IMR-90 (cell line): ENCODE measurements at regions not wholly inside any gene's neighbourhood (a gene's known extent, or its start where the extent isn't known, plus 50 kb on each side); places are given as distances from the start of the nearest gene placed in this dataset.

Source experiments
- CHD1 ChIP-seq: IDR thresholded peaks from 2 replicates; pipeline ENCODE4 v1.6.1; 2012; ENCODE audit warnings: low read depth, low read length, improper control_type of control experiment
- CTCF ChIP-seq: conservative IDR thresholded peaks from 2 replicates; pipeline ENCODE4 v1.5.1; 2012; ENCODE audit warnings: mild to moderate bottlenecking, low read depth, low read length, improper control_type of control experiment
- ELK1 ChIP-seq: fragments of 150-350 bp; IDR thresholded peaks from 2 replicates; pipeline ENCODE4 v1.6.1; 2016; ENCODE audit warnings: low read depth, mild to moderate bottlenecking, low read length, moderate library complexity, borderline replicate concordance
- MAFK ChIP-seq: IDR thresholded peaks from 2 replicates; pipeline ENCODE4 v1.6.1; 2012; ENCODE audit warnings: low read depth, low read length, improper control_type of control experiment
- MXI1 ChIP-seq: IDR thresholded peaks from 2 replicates; pipeline ENCODE4 v1.6.1; 2012; ENCODE audit warnings: low read depth, mild to moderate bottlenecking, low read length, moderate library complexity, borderline replicate concordance
- POLR2A ChIP-seq: IDR thresholded peaks from 2 replicates; pipeline ENCODE4 v1.6.1; 2012; ENCODE audit warnings: mild to moderate bottlenecking, low read depth, low read length
- RFX5 ChIP-seq: IDR thresholded peaks from 2 replicates; pipeline ENCODE4 v1.8.0; 2012; ENCODE audit warnings: low read depth, mild to moderate bottlenecking, low read length, moderate library complexity
- USF2 ChIP-seq: fragments of 150-350 bp; IDR thresholded peaks from 2 replicates; pipeline ENCODE4 v1.6.1; 2017; ENCODE audit warnings: mild to moderate bottlenecking, antibody characterized with exemption, low read length, low read depth

GRCh38 chr11:22536071-22536470, 89.6 kb downstream of the FANCF start:
- TF ChIP-seq CTCF (no peak), MXI1 (no peak), USF2 (no peak), MAFK (no peak), POLR2A (no peak), CHD1 (no peak), ELK1 (no peak), RFX5 (no peak)
